DOHH2 (cell line): ENCODE measurements at regions not wholly inside any gene's neighbourhood (a gene's known extent, or its start where the extent isn't known, plus 50 kb on each side); places are given as distances from the start of the nearest gene placed in this dataset.

Experiments used
- EZH2phosphoT487 ChIP-seq: fragments of 200-600 bp; sonication (generic); IDR thresholded peaks from 2 replicates; pipeline ENCODE4 v1.6.1; 2017; ENCODE audit warnings: borderline replicate concordance, mild to moderate bottlenecking, antibody characterized with exemption, low read length, moderate library complexity, mixed read lengths
- TF ChIP-seq, protein P1 (sequence below): fragments of 200-600 bp; sonication (generic); IDR thresholded peaks from one replicate; pipeline ENCODE4 v1.5.1; 2014; ENCODE audit warnings: antibody characterized with exemption, mild to moderate bottlenecking, low read depth, low read length; ENCODE audit not compliant: poor library complexity, severe bottlenecking

GRCh38 chr2:193011870-193012269 lies 817.1 kb upstream of the TMEFF2 start:
- TF ChIP-seq, protein P1, sequence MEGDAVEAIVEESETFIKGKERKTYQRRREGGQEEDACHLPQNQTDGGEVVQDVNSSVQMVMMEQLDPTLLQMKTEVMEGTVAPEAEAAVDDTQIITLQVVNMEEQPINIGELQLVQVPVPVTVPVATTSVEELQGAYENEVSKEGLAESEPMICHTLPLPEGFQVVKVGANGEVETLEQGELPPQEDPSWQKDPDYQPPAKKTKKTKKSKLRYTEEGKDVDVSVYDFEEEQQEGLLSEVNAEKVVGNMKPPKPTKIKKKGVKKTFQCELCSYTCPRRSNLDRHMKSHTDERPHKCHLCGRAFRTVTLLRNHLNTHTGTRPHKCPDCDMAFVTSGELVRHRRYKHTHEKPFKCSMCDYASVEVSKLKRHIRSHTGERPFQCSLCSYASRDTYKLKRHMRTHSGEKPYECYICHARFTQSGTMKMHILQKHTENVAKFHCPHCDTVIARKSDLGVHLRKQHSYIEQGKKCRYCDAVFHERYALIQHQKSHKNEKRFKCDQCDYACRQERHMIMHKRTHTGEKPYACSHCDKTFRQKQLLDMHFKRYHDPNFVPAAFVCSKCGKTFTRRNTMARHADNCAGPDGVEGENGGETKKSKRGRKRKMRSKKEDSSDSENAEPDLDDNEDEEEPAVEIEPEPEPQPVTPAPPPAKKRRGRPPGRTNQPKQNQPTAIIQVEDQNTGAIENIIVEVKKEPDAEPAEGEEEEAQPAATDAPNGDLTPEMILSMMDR: no peak
- TF ChIP-seq EZH2phosphoT487: no peak
